Non-pigmented ciliary epithelial cell (primary cell): ENCODE measurements at regions not wholly inside any gene's neighbourhood (a gene's known extent, or its start where the extent isn't known, plus 50 kb on each side); places are given as distances from the start of the nearest gene placed in this dataset.

Experiments
- DNase-seq: peaks from one replicate; pipeline ENCODE4 v3.0.0-alpha.2; 2010; ENCODE audit warnings: low read depth

GRCh38 chr6:110537208-110538123 is 61.1 kb upstream of the SLC22A16 start:
- peak; percentile 87 for DNase-seq

GRCh38 chr6:110534731-110535492 is 58.5 kb upstream of the SLC22A16 start:
- peak; percentile 65 for DNase-seq

DNA sequence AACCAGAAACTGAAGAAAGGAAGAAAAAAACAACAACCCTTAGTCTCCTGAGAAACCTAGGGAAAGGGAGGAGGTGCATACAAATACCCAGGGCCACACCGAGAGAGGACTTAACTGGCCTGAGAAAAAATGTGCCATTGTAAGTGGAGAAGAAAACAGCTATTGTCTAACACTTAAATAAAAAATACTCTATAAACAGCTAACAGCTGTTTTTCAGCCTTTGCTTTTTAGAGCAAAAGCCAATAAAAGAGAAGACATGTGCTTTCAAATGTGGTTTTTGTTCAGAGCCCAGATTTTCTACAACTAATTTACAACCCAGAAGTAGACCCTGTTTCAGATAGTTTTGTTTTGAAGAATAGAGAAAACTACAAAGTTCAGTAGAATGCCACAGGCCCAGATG is 56.0 kb upstream of the SLC22A16 start:
- no peak for DNase-seq

GRCh38 chr6:110530671-110531070 is 54.3 kb upstream of the SLC22A16 start:
- DNase-seq: no peak

- no peak for DNase-seq
These were observed 53.5 kb upstream of the SLC22A16 start for GRCh38 chr6:110529907-110530306.

DNA sequence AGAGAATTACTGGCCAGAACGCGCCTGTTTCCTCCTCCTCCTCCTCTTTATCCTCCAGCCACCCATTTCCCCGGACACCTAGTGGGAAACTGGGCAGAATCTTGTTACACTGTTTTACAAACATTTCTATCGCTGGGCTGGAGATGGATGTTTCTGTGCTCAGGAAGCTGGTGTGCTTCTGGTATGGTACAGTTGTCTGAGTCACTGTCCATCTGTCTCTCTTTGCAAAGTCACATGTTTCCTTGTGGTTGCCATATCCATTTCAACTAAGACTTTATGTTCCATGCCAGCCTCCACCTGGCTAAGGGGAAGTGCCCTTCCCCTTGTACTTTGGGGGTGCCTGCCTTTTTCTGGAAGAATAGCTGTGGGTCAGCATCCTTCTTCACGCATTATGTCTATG is 52.9 kb upstream of the SLC22A16 start:
- no peak for DNase-seq

- DNase-seq: no peak
These were observed 52.5 kb upstream of the SLC22A16 start for GRCh38 chr6:110528930-110529325.

- DNase-seq: peak; percentile 65
These were observed 51.9 kb upstream of the SLC22A16 start for GRCh38 chr6:110528101-110528929.

- no peak for DNase-seq
These were observed 51.1 kb upstream of the SLC22A16 start for GRCh38 chr6:110527516-110527915.

- no peak for DNase-seq
These were observed 50.3 kb upstream of the SLC22A16 start for GRCh38 chr6:110526726-110527125.
